ENCODE measurements at regions not wholly inside any gene's neighbourhood (a gene's known extent, or its start where the extent isn't known, plus 50 kb on each side); places are given as distances from the start of the nearest gene placed in this dataset.

- H3K4me1 Mint-ChIP-seq (ENCODE audit: low read depth): no peaks in the 10 kb centered on the region
- POLR2A ChIA-PET: no interaction called here
- H3K27me3 Mint-ChIP-seq (ENCODE audit: low read depth): peaks cover 8% of the 10 kb centered on the region
Measured at GRCh38 chr15:91751611-91752010, 101.9 kb upstream of the SLCO3A1 start.

DNA sequence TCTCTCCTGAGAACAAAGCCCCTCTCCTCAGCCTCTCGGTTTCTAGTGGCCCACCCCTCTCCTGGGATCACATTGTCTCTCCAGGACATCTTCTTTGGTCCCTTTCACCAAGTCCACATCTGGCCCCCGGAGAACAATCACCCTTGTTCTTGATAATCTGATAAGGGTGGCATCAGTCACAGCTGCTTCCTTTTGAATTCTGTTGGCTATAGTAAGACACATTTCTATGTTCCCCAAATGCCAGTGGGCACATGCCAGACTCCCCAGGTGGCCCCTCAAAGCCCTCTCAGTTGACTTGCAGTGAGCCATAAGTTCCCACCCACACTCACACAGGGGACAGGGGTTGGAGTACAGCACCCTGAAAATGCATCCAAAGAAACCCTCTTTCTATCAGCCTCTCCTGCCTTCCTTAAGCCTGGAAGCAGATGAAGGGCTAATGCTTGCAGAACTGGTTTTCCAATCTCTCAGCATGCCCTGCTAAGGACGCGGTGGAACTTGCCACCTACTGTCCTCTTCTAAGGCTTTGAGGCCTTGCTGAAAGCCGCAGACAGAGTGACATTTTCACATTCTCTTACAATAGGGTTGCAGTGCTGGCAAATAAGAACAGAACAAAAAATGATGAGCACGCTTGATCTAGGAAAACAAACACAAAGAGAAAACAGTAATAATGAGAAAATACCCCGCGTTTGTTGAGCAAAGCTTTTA lies 101.3 kb upstream of the SLCO3A1 start:
- no peak for ATAC-seq
- POLR2A ChIA-PET: interaction anchor here (0.7 kb wide), 1 partner anchor 1301 kb away, joined by 9 read pairs; no protein-coding TSS in a partner anchor
- Mint-ChIP-seq H3K4me1 (ENCODE audit: low read depth) (no peaks in the 10 kb centered on the region), H3K27me3 (ENCODE audit: low read depth) (peaks cover 8% of the 10 kb centered on the region), H3K9me3 (ENCODE audit: insufficient read depth) (no peaks in the 10 kb centered on the region), H3K27ac (no peak overlapping the region), H3K4me3 (no peak overlapping the region), H3K36me3 (ENCODE audit: low read depth) (no peaks in the 10 kb centered on the region)
- DNase-seq: no peak
- CTCF ChIA-PET: no interaction called here

More at GRCh38 chr15:91751611-91752010, 101.9 kb upstream of the SLCO3A1 start:
- Mint-ChIP-seq H3K9me3 (ENCODE audit: insufficient read depth) (no peaks in the 10 kb centered on the region), H3K27ac (no peak overlapping the region), H3K4me3 (no peak overlapping the region), H3K36me3 (ENCODE audit: low read depth) (no peaks in the 10 kb centered on the region)
- ATAC-seq (no peak), DNase-seq (no peak)
- CTCF ChIA-PET: no interaction called here

- Mint-ChIP-seq H3K27ac (no peak overlapping the region), H3K27me3 (ENCODE audit: low read depth) (peaks cover 8% of the 10 kb centered on the region), H3K4me3 (no peak overlapping the region), H3K9me3 (ENCODE audit: insufficient read depth) (no peaks in the 10 kb centered on the region), H3K4me1 (ENCODE audit: low read depth) (no peaks in the 10 kb centered on the region), H3K36me3 (ENCODE audit: low read depth) (no peaks in the 10 kb centered on the region)
- POLR2A ChIA-PET: no interaction called here
- DNase-seq (no peak), ATAC-seq (no peak)
- CTCF ChIA-PET: no interaction called here
Measured at GRCh38 chr15:91759560-91759959, 93.9 kb upstream of the SLCO3A1 start.

GRCh38 chr15:91765660-91766059 lies 87.8 kb upstream of the SLCO3A1 start:
- no peak for DNase-seq
- Mint-ChIP-seq H3K27me3 (ENCODE audit: low read depth) (peaks cover 17% of the 10 kb centered on the region), H3K9me3 (ENCODE audit: insufficient read depth) (no peaks in the 10 kb centered on the region), H3K4me1 (ENCODE audit: low read depth) (no peaks in the 10 kb centered on the region), H3K4me3 (no peak overlapping the region), H3K27ac (no peak overlapping the region), H3K36me3 (ENCODE audit: low read depth) (no peaks in the 10 kb centered on the region)
- ChIA-PET CTCF (no interaction called here), POLR2A (no interaction called here)
- no peak for ATAC-seq

DNA sequence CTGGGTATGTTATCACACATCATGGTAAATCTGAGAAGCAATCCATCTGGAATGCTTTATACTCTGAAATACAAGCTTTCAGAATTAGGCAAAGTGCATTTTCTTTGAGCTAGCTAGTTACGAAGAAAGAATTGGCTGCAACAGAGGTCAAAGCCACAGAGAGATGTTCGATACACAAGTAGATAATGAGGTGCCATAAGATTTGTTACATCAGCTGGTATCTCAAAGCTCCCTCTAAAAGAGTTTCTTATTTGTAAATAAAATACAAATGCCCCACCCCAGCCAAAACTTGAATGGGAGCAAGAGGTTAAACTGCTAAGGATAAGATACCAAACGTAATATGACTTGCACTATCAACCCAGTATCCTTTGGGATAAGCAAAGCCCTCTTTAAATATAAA lies 84.0 kb upstream of the SLCO3A1 start:
- H3K4me3 Mint-ChIP-seq: no peak overlapping the region
- CTCF ChIA-PET: no interaction called here
- no peak for ATAC-seq

DNA sequence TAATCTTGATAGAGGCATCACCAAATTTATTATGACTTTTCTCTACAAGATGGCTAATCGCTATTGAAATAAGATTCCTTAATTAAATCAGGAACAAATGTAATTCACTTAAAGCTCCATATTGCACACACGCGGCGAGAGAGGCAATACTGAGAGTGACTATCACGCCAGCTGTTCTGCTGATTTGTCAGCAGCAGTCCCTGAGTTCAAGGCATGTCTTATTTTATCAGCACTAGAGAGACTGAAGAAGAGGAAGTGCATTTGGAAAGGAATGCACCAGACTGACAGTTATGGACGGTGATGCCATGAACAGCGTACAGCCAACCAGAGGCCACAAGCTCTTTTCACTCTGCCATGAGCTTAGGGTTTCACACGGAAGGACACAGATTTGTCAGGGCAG lies 83.6 kb upstream of the SLCO3A1 start:
- ChIA-PET POLR2A (no interaction called here), CTCF (no interaction called here)
- no peak overlapping the region for H3K4me3 Mint-ChIP-seq
- H3K4me1 Mint-ChIP-seq (ENCODE audit: low read depth): no peaks in the 10 kb centered on the region
- DNase-seq (no peak), ATAC-seq (no peak)
- no peak overlapping the region for H3K27ac Mint-ChIP-seq
- no peaks in the 10 kb centered on the region for H3K36me3 Mint-ChIP-seq (ENCODE audit: low read depth)
- H3K27me3 Mint-ChIP-seq (ENCODE audit: low read depth): peaks cover 14% of the 10 kb centered on the region
- no peaks in the 10 kb centered on the region for H3K9me3 Mint-ChIP-seq (ENCODE audit: insufficient read depth)

More for the DNA sequence above, 84.0 kb upstream of the SLCO3A1 start:
- POLR2A ChIA-PET: no interaction called here
- H3K36me3 Mint-ChIP-seq (ENCODE audit: low read depth): no peaks in the 10 kb centered on the region
- H3K27ac Mint-ChIP-seq: no peak overlapping the region
- no peaks in the 10 kb centered on the region for H3K9me3 Mint-ChIP-seq (ENCODE audit: insufficient read depth)
- no peaks in the 10 kb centered on the region for H3K4me1 Mint-ChIP-seq (ENCODE audit: low read depth)
- DNase-seq: no peak
- H3K27me3 Mint-ChIP-seq (ENCODE audit: low read depth): peaks cover 12% of the 10 kb centered on the region

GRCh38 chr15:91776104-91776503 lies 77.4 kb upstream of the SLCO3A1 start:
- peaks cover 22% of the 10 kb centered on the region for H3K27me3 Mint-ChIP-seq (ENCODE audit: low read depth)
- ATAC-seq (no peak), DNase-seq (no peak)
- H3K4me1 Mint-ChIP-seq (ENCODE audit: low read depth): no peaks in the 10 kb centered on the region
- no peaks in the 10 kb centered on the region for H3K9me3 Mint-ChIP-seq (ENCODE audit: insufficient read depth)
- CTCF ChIA-PET: no interaction called here
- no peak overlapping the region for H3K27ac Mint-ChIP-seq
- H3K36me3 Mint-ChIP-seq (ENCODE audit: low read depth): no peaks in the 10 kb centered on the region
- POLR2A ChIA-PET: no interaction called here
- H3K4me3 Mint-ChIP-seq: no peak overlapping the region

- CTCF ChIA-PET: no interaction called here
- DNase-seq (no peak), ATAC-seq (no peak)
- H3K9me3 Mint-ChIP-seq (ENCODE audit: insufficient read depth): no peaks in the 10 kb centered on the region
- POLR2A ChIA-PET: no interaction called here
- no peaks in the 10 kb centered on the region for H3K36me3 Mint-ChIP-seq (ENCODE audit: low read depth)
- no peak overlapping the region for H3K4me3 Mint-ChIP-seq
- H3K27me3 Mint-ChIP-seq (ENCODE audit: low read depth): peaks cover 24% of the 10 kb centered on the region
- H3K4me1 Mint-ChIP-seq (ENCODE audit: low read depth): no peaks in the 10 kb centered on the region
- no peak overlapping the region for H3K27ac Mint-ChIP-seq
Measured at GRCh38 chr15:91779960-91780359, 73.5 kb upstream of the SLCO3A1 start.

DNA sequence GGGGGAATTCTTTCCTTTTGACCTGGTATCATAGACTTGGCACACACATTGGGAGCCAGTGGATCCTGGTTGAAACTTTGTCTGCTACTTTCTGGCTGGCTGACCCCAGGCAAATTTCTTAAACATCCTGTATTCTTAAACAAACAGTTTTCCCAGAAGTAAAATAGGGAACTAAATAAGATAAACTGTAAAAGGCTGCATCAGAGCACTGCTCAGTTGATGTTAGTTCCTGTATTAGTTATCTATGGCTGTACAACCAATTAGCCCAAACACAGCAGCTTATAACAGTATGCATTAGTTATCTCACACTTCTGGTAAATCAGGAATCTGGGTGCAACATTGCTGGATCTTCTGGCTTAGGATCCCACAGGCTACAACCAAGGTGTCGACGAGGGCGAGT lies 73.1 kb upstream of the SLCO3A1 start:
- CTCF ChIA-PET: no interaction called here
- no peaks in the 10 kb centered on the region for H3K36me3 Mint-ChIP-seq (ENCODE audit: low read depth)
- no peaks in the 10 kb centered on the region for H3K9me3 Mint-ChIP-seq (ENCODE audit: insufficient read depth)
- POLR2A ChIA-PET: no interaction called here
- ATAC-seq: no peak
- H3K27me3 Mint-ChIP-seq (ENCODE audit: low read depth): peaks cover 20% of the 10 kb centered on the region
- H3K27ac Mint-ChIP-seq: no peak overlapping the region
- H3K4me1 Mint-ChIP-seq (ENCODE audit: low read depth): no peaks in the 10 kb centered on the region
- no peak overlapping the region for H3K4me3 Mint-ChIP-seq
- no peak for DNase-seq

DNA sequence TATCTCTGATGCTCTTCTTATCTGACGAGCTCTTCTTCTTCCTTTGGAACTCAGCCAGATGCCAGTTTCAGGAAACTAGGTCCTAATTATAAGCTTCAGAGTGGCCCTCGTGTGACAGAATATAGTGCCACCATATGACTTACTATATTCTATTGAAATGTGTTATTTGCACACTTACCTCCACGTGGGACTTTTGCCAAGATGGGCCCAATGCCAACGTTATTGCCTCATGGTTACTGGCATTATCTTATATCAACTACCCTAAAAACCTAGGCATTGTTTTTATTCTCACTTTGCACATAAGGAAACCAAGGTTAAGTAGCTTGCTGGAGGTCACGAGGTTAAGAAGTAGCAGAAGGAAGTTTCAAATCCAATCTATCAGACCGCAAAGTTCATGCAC lies 71.3 kb upstream of the SLCO3A1 start:
- CTCF ChIA-PET: no interaction called here
- POLR2A ChIA-PET: interaction anchor here (0.6 kb wide), 1 partner anchor 15 kb away, joined by 3 read pairs; no protein-coding TSS in a partner anchor
- H3K36me3 Mint-ChIP-seq (ENCODE audit: low read depth): no peaks in the 10 kb centered on the region
- peaks cover 19% of the 10 kb centered on the region for H3K27me3 Mint-ChIP-seq (ENCODE audit: low read depth)
- DNase-seq: no peak
- no peak for ATAC-seq
- no peak overlapping the region for H3K27ac Mint-ChIP-seq
- H3K4me3 Mint-ChIP-seq: no peak overlapping the region
- H3K9me3 Mint-ChIP-seq (ENCODE audit: insufficient read depth): no peaks in the 10 kb centered on the region
- no peaks in the 10 kb centered on the region for H3K4me1 Mint-ChIP-seq (ENCODE audit: low read depth)

DNA sequence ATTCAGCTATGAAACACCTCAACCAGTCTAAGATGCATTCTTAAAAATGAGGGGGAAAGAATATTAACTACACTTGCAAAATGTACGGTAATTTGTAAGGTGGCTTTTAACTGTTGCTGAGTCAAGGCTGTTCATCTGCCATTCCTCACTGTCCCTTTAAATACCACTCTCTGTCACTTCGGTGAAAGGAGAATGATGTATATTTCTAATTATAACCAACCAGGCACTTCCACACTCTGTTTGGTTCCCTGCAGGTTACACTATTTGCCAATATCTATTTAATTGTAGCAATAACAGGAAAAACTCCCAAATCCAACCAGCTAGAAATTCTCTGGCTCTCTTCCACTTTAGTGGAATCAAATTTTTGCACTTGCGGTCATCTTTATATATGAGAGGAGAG lies 70.5 kb upstream of the SLCO3A1 start:
- no peak for ATAC-seq
- peaks cover 13% of the 10 kb centered on the region for H3K27me3 Mint-ChIP-seq (ENCODE audit: low read depth)
- ChIA-PET CTCF (no interaction called here), POLR2A (no interaction called here)
- no peak for DNase-seq
- H3K27ac Mint-ChIP-seq: no peak overlapping the region
- no peaks in the 10 kb centered on the region for H3K4me1 Mint-ChIP-seq (ENCODE audit: low read depth)
- H3K36me3 Mint-ChIP-seq (ENCODE audit: low read depth): no peaks in the 10 kb centered on the region
- H3K4me3 Mint-ChIP-seq: no peak overlapping the region
- H3K9me3 Mint-ChIP-seq (ENCODE audit: insufficient read depth): no peaks in the 10 kb centered on the region

- ChIA-PET CTCF (no interaction called here), POLR2A (no interaction called here)
- H3K27ac Mint-ChIP-seq: no peak overlapping the region
- DNase-seq (no peak), ATAC-seq (no peak)
- H3K36me3 Mint-ChIP-seq (ENCODE audit: low read depth): no peaks in the 10 kb centered on the region
- H3K4me1 Mint-ChIP-seq (ENCODE audit: low read depth): no peaks in the 10 kb centered on the region
- peaks cover 13% of the 10 kb centered on the region for H3K27me3 Mint-ChIP-seq (ENCODE audit: low read depth)
- no peaks in the 10 kb centered on the region for H3K9me3 Mint-ChIP-seq (ENCODE audit: insufficient read depth)
- no peak overlapping the region for H3K4me3 Mint-ChIP-seq
Measured at GRCh38 chr15:91783451-91783850, 70.1 kb upstream of the SLCO3A1 start.

Data from activated CD8-positive, alpha-beta T cell treated with anti-CD3 and anti-CD28 coated beads, Interleukin-2, amount 10 ng/mL, durations not matched to agents 7 days and 5 days (primary cell).